Brain microvascular endothelial cell (primary cell): ENCODE measurements at regions not wholly inside any gene's neighbourhood (a gene's known extent, or its start where the extent isn't known, plus 50 kb on each side); places are given as distances from the start of the nearest gene placed in this dataset.

Source experiments
- DNase-seq: peaks from one replicate; pipeline ENCODE4 v3.0.0-alpha.2; 2020
- H3K27ac ChIP-seq: fragments of 250-450 bp; sonication (Bioruptor Pico); 2 replicates; pipeline ENCODE4 v1.5.1; 2020; ENCODE audit warnings: mild to moderate bottlenecking, moderate library complexity
- H3K27me3 ChIP-seq: fragments of 250-450 bp; sonication (Bioruptor Pico); replicated peaks from 2 replicates; pipeline ENCODE4 v1.5.1; 2020; ENCODE audit warnings: mild to moderate bottlenecking
- H3K36me3 ChIP-seq: fragments of 250-450 bp; sonication (Bioruptor Pico); replicated peaks from 2 replicates; pipeline ENCODE4 v1.5.1; 2020; ENCODE audit warnings: mild to moderate bottlenecking
- H3K4me3 ChIP-seq: 2 replicates; pipeline ENCODE4 v1.5.1; 2011; ENCODE audit warnings: low read depth, mild to moderate bottlenecking, control low read depth, low read length, moderate library complexity
- in situ Hi-C: cut with HindIII; loops from 2 replicates; pipeline ENCODE4 v1.10.0; 2017; ENCODE audit warnings: low sequenced_read_pairs, low pct_ligation_motif_present
- TF ChIP-seq, protein P1 (sequence below): IDR thresholded peaks from 2 replicates; pipeline ENCODE4 v1.5.1; 2011; ENCODE audit warnings: low read depth, mild to moderate bottlenecking, moderate library complexity, low read length, control low read depth, inconsistent platforms; ENCODE audit errors: missing control alignments

DNA sequence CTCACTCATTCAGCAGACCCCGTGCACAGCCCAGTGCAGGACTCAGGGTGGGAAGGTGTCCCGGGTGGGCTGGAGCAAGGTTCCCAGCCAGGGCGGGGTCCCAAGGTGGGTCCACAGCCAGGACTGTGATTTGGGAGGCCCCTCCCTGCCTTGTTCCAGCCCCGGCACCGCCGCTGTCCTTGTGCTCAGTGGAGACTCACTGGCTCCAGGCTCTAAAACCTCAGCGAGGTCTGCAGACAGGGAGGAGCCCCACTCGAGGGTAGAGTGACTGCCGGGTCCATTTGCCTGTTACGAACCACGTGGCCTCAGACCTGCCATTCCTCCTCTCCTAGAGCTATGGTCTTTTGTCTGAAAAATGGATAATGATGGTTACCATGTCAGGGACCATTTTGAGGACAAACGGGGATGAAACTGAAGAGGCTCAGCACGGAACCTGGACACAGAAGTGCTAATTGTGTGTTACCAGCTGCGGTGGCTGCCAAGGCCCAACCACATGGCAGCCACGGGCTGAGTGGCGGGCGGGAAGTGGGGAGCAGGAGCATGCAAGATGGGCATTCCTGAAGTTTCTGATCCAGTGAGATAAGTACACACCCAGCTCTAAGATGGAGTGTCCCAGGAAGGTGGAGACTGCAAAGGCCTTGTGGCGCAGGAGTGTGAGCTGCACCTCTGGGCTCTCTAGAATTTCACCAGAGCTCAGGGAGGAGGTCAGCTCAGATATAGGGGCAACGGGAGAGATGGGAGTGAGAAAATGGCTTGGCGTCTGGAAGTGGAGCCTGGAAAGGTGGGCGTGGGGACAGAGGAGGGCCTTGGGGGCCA is 317.6 kb downstream of the SEC14L1 start:
- H3K27me3 ChIP-seq: no peaks in the 10 kb centered on the region
- in situ Hi-C loops: loop anchor here (25.0 kb wide), 1 partner anchor 121 kb away; no protein-coding TSS in a partner anchor
- DNase-seq: no peak
- TF ChIP-seq, protein P1, sequence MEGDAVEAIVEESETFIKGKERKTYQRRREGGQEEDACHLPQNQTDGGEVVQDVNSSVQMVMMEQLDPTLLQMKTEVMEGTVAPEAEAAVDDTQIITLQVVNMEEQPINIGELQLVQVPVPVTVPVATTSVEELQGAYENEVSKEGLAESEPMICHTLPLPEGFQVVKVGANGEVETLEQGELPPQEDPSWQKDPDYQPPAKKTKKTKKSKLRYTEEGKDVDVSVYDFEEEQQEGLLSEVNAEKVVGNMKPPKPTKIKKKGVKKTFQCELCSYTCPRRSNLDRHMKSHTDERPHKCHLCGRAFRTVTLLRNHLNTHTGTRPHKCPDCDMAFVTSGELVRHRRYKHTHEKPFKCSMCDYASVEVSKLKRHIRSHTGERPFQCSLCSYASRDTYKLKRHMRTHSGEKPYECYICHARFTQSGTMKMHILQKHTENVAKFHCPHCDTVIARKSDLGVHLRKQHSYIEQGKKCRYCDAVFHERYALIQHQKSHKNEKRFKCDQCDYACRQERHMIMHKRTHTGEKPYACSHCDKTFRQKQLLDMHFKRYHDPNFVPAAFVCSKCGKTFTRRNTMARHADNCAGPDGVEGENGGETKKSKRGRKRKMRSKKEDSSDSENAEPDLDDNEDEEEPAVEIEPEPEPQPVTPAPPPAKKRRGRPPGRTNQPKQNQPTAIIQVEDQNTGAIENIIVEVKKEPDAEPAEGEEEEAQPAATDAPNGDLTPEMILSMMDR: no peak
- no peak overlapping the region for H3K27ac ChIP-seq
- H3K36me3 ChIP-seq: no peaks in the 10 kb centered on the region
- H3K4me3 ChIP-seq: no peak overlapping the region

DNA sequence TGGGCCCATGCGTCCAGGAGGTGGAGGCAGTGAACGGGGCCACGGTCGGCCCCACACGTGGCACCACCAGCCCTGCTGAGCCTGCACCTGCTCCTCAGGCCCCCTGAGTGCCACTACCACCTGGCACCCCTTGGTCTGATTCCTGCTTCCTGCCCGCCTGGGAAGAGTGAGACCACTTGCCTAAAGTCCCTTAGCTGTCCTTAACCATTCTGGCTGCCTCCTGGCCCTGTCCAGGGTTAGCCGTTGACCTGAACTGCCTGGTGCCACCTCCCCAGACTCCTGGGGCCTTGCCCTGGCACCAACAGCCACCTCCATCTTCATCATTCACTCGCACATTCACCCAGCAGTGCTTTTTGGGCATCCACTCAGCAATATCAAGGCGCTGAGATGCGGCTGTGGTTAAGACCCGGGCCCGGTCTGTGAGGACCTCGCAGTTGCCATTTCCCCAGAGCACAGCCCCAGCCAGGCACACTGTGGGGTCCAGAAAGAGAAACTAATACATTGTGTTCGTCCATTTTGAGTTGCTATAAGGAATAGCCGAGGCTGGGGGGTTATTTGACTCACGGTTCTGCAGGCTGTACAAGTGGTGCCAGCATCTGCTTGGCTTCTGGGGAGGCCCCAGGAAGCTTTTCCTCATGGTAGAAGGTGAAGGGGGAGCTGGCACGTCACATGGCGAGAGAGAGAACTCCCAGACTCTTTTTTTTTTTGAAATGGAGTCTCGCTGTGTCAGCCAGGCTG is 318.4 kb downstream of the SEC14L1 start:
- Histone ChIP-seq H3K27ac (peak overlapping the region; percentile 61), H3K4me3 (no peak overlapping the region), H3K27me3 (no peaks in the 10 kb centered on the region), H3K36me3 (no peaks in the 10 kb centered on the region)
- no peak for DNase-seq
- in situ Hi-C loops: loop anchor here (25.0 kb wide), 1 partner anchor 122 kb away; no protein-coding TSS in a partner anchor
- TF ChIP-seq, protein P1: no peak

DNA sequence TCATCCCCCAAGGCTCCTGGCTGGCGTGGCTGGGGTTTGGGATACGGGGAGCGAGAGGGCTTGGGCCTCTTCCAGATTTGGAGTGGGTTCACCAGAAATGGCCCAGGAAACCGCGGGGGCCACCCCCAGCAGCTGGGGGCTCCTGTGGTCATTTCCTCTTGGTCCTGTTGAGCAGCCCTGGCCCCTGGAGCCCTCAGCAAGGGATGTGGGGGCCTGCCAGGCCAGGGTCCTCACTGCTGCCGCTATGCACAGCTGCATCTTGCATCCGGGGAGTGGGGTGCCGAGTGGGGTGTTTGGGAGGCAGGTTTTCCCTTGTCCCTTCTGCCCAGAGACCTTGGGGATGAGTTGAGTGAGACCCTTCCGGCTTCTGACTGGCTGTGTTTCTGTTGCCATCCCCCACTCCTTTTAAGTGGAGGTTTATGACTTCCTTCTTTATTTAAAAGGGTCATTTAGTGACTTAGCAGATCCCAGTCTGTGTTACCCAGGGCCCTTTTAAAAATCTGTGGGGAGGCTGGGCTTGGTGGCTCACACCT is 319.8 kb downstream of the SEC14L1 start:
- no peaks in the 10 kb centered on the region for H3K27me3 ChIP-seq
- in situ Hi-C loops: loop anchor here (25.0 kb wide), 1 partner anchor 123 kb away; no protein-coding TSS in a partner anchor
- H3K4me3 ChIP-seq: no peak overlapping the region
- H3K36me3 ChIP-seq: no peaks in the 10 kb centered on the region
- TF ChIP-seq, protein P1: no peak
- DNase-seq: no peak
- H3K27ac ChIP-seq: peak overlapping the region; percentile 61

DNA sequence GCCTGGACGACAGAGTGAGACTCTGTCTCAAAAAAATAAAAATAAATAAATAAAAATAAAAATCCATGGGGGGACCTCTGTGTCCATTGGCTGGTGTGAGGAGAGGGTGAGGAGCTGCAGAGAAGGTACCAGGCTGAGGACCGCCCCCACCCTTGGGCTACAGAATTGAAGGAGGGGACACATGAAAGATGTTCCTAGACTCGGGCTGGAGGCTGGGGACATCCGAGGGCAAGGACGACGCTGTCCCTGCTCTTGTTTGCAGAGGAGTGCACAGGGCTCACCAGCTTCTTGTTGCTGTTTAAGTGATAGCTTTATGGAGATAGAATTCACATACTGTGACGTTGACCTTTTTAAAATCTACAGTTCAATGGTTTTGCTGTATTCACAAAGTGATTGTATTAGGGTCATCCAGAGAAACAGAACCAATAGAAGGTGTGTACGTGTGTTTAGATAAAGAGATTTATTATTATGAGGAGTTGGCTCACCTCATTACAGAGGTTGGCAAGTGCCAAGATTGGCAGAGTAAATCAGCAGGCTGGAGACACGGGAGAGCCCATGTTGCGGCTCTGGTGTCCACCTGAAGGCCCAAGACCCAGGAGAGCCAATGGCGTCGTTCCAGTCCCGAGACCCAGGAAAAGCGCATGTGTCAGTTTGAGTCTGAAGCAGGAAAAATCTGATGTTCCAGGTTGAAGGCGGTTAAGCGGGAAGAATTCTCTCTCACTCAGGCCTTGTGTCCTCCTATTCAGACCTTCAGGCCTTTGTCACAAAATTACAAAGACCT is 320.7 kb downstream of the SEC14L1 start:
- Histone ChIP-seq H3K36me3 (no peaks in the 10 kb centered on the region), H3K4me3 (no peak overlapping the region), H3K27ac (no peak overlapping the region), H3K27me3 (no peaks in the 10 kb centered on the region)
- TF ChIP-seq, protein P1: no peak
- no peak for DNase-seq
- in situ Hi-C loops: loop anchor here (25.0 kb wide), 1 partner anchor 124 kb away; no protein-coding TSS in a partner anchor

DNA sequence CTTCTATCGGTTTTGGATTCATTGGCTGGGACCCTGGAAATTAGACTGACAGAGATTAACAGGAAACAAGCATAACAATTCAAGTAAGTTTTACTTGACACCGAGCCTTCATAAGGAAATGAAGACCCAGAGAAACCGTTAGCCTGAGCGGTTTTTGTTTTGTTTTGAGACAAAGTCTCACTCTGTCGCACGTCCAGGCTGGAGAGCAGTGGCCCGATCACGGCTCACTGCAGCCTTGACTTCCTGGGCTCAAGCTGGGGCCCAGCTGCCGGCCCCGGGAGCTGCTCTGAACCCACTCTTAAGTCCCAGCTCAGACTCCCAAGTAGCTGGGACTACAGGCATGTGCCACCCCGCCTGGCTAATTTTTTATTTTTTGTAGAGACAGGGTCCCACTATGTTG is 321.3 kb downstream of the SEC14L1 start:
- TF ChIP-seq, protein P1: no peak
- no peak for DNase-seq
- Histone ChIP-seq H3K36me3 (no peaks in the 10 kb centered on the region), H3K27me3 (no peaks in the 10 kb centered on the region), H3K4me3 (no peak overlapping the region), H3K27ac (no peak overlapping the region)
- in situ Hi-C loops: loop anchor here (25.0 kb wide), 1 partner anchor 125 kb away; no protein-coding TSS in a partner anchor
